Tibial nerve (tissue), 4 donors: ENCODE measurements at regions not wholly inside any gene's neighbourhood (a gene's known extent, or its start where the extent isn't known, plus 50 kb on each side); places are given as distances from the start of the nearest gene placed in this dataset.

ENCODE experiments used
- EP300 ChIP-seq, 2 donors: sonication (generic); formaldehyde crosslinking; IDR thresholded peaks; one replicate each; pipeline ENCODE4 v1.6.1; 2017; ENCODE audit warnings: antibody characterized with exemption in 2 of 2, mild to moderate bottlenecking in 1 of 2
- TF ChIP-seq, protein P1 (sequence below), 5 experiments: fragments of 200-600 bp in 3 of 5; fragments of 450-650 bp in 2 of 5; sonication (generic) in 3 of 5; IDR thresholded peaks; one replicate each; pipeline ENCODE4 v1.5.1; 2016 to 2019; ENCODE audit warnings: antibody characterized with exemption in 5 of 5, mild to moderate bottlenecking in 3 of 5, moderate library complexity in 2 of 5

DNA sequence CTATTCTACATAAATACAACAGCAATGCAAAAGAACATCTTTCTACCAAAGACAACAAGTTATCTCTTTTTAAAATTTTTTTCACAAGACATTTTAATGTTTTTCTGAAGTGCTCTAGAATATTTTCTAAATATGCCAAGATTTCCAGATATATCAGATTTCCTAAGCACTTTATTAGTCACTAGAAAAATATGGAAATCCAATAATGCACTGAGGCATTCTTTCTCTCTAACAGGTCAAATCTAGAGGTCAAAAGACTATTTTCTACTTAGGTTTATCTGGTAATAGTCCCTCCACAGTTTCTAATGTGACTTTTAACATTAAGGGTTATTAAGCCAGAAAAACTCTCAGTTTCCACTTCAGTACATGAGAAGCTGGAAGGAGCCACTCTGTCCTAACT is 1041.2 kb upstream of the INTU start:
- TF ChIP-seq, protein P1, sequence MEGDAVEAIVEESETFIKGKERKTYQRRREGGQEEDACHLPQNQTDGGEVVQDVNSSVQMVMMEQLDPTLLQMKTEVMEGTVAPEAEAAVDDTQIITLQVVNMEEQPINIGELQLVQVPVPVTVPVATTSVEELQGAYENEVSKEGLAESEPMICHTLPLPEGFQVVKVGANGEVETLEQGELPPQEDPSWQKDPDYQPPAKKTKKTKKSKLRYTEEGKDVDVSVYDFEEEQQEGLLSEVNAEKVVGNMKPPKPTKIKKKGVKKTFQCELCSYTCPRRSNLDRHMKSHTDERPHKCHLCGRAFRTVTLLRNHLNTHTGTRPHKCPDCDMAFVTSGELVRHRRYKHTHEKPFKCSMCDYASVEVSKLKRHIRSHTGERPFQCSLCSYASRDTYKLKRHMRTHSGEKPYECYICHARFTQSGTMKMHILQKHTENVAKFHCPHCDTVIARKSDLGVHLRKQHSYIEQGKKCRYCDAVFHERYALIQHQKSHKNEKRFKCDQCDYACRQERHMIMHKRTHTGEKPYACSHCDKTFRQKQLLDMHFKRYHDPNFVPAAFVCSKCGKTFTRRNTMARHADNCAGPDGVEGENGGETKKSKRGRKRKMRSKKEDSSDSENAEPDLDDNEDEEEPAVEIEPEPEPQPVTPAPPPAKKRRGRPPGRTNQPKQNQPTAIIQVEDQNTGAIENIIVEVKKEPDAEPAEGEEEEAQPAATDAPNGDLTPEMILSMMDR (IDR thresholded peaks at IDR 0.05) = no peak
- TF ChIP-seq EP300 (IDR thresholded peaks at IDR 0.05) = no peak
